IPS-18c (cell line): ENCODE measurements at regions not wholly inside any gene's neighbourhood (a gene's known extent, or its start where the extent isn't known, plus 50 kb on each side); places are given as distances from the start of the nearest gene placed in this dataset.

Source experiments
- H3K4me3 ChIP-seq: 2 replicates; pipeline ENCODE4 v1.7.0; 2013; ENCODE audit warnings: low read depth, mild to moderate bottlenecking, low read length, moderate library complexity; ENCODE audit not compliant: insufficient read depth
- H3K9me3 ChIP-seq: one replicate; pipeline ENCODE4 v1.6.1; 2013; ENCODE audit warnings: mild to moderate bottlenecking, low read length, moderate library complexity; ENCODE audit not compliant: control insufficient read depth, insufficient read depth

DNA sequence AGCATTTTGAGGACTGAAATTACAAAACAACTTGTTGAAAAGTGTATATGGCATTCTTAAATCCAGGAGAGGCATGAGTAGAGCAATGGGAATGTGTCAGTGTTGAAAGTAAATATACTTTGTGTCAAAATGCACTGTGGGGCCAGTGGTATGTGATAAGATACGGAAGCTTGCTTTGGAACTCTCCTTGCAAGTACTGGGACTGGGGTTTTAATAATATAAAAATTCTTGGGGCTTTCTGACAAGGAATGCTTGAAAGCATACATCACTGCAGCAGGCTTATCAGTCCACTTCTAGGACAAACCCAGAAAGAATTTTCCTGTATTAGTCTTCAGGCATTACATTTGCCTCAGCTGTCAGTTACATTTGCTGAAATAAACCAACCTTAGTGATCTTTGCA, 472.8 kb upstream of the FZD8 start:
- Histone ChIP-seq H3K9me3 (no peaks in the 10 kb centered on the region), H3K4me3 (no peak overlapping the region)

- Histone ChIP-seq H3K9me3 (no peaks in the 10 kb centered on the region), H3K4me3 (no peak overlapping the region)
These were observed 472.0 kb upstream of the FZD8 start for GRCh38 chr10:36114141-36114540.

DNA sequence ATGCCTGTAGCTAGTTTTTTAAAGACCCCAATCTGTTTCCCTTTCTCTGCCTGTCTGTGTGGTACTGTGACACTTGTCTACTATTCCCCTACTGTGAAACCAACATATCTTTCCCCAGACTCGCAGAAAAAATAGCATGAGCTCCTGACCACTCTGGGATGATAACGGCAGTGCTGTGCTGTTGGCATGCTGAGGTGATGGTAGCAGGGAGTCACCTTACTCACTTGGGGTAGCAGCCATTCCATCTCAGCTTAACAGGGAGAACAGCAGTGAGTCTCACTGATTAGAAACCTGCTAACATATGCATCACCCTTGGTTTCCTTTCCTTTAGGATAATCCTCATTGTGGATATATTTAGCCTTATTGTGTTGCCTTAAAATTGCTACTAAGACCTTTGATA, 469.6 kb upstream of the FZD8 start:
- Histone ChIP-seq H3K4me3 (no peak overlapping the region), H3K9me3 (no peaks in the 10 kb centered on the region)

DNA sequence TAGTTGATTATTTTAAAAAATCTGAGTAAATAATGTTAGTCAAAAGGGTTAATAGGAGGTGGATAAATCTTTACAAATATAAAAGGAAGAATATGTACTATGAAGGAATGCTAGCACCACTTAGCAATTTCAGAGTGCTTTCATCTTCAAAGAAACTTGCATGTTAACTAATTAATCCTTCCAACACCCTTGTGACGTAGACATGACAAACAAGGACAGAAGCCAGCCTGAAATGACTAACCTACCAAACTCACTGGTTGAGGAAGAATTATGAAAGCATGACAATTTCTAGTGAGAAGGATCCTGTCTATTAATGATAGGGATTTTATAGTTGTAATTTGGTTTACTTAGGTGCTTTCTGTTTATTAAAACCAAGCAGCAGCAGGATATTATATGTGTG, 468.0 kb upstream of the FZD8 start:
- Histone ChIP-seq H3K9me3 (no peaks in the 10 kb centered on the region), H3K4me3 (no peak overlapping the region)

- H3K4me3 ChIP-seq: no peak overlapping the region
- no peaks in the 10 kb centered on the region for H3K9me3 ChIP-seq
These were observed 467.4 kb upstream of the FZD8 start for GRCh38 chr10:36109399-36110023.

- Histone ChIP-seq H3K9me3 (no peaks in the 10 kb centered on the region), H3K4me3 (no peak overlapping the region)
These were observed 455.6 kb upstream of the FZD8 start for GRCh38 chr10:36097696-36098095.

DNA sequence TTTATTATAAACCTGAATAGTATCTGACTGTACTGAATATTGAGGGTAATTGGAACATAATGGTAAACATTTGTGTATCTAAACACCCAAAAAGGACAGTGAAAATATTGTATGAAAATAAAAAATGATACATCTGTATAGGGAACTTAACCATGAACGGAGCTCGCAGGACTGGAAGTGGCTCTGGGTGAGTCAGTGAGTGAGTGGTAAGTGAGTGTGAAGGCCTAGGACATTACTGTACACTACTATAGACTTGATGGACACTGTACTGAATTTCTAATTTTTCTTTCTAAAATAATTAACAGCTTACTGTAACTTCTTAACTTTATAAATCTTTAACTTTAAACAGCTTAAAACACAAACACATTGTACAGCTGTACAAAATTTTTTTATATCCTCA, 454.5 kb upstream of the FZD8 start:
- Histone ChIP-seq H3K9me3 (no peaks in the 10 kb centered on the region), H3K4me3 (no peak overlapping the region)

GRCh38 chr10:36094096-36094495, 452.0 kb upstream of the FZD8 start:
- Histone ChIP-seq H3K9me3 (no peaks in the 10 kb centered on the region), H3K4me3 (no peak overlapping the region)

DNA sequence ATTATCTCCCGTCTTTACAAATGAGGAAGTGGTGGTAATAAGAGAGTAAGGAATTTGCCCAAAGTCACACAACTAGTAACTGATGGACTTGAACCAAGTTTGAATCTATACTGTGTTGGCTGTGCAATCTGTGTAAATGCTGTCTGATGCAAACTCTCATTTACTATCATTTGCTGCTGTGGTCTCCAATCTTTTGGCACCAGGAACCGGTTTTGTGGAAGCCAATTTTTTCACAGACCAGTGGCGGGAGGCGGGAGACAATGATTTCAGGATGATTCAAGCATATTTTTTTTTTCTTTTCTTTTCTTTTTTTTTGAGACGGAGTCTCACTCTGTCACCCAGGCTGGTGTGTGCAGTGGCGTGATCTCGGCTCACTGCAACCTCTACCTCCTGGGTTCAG, 450.0 kb upstream of the FZD8 start:
- H3K4me3 ChIP-seq: no peak overlapping the region
- H3K9me3 ChIP-seq: no peaks in the 10 kb centered on the region

- Histone ChIP-seq H3K9me3 (no peaks in the 10 kb centered on the region), H3K4me3 (no peak overlapping the region)
These were observed 448.9 kb upstream of the FZD8 start for GRCh38 chr10:36091007-36091406.

- Histone ChIP-seq H3K4me3 (no peak overlapping the region), H3K9me3 (no peaks in the 10 kb centered on the region)
These were observed 447.8 kb upstream of the FZD8 start for GRCh38 chr10:36089790-36090440.

- Histone ChIP-seq H3K9me3 (no peaks in the 10 kb centered on the region), H3K4me3 (no peak overlapping the region)
These were observed 445.2 kb upstream of the FZD8 start for GRCh38 chr10:36087006-36088005.

DNA sequence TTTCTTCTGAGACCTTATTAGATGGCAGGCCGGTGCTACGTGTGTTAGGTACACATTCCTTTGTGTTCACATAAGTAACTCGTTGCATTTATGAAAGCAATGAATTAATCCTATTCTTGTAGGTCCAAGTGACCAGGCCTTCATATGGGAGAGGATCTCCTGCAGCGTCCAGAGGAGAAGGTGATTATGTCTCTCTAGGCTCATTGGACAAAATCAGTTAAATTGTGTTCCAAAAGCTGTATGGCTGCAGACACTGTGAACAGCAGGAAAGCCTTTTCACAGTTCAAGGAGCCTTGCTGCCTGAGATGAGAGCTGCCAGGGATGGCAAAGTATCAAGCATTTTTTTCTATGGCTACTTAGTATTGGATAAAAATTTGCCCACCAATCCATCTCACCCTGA, 433.1 kb upstream of the FZD8 start:
- Histone ChIP-seq H3K4me3 (no peak overlapping the region), H3K9me3 (no peaks in the 10 kb centered on the region)

DNA sequence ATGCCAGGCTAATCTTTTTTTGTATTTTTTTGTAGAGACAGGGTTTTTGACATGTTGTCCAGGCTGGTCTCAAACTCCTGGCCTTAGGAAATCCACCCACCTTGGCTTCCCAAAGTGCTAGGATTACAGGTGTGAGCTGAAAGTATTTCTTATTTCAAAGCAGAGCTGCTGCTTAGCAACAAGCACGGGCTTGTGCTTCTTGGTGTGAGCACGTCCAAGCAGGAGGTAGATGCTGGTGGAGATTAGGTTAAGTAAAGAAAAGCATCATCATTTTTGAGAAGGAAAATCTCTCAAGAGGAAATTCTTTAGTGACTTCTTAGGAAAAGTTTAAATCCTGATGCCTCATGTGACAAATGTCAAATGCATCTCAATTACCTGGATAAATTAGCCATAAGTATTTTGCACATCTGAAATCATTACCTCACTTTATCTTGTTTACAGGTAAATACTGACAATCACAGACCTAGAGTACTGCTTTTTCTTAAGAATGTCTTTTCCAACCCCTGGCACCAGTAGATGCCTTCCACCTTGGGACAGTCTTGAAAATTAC, 431.8 kb upstream of the FZD8 start:
- H3K4me3 ChIP-seq: no peak overlapping the region
- no peaks in the 10 kb centered on the region for H3K9me3 ChIP-seq

- Histone ChIP-seq H3K4me3 (no peak overlapping the region), H3K9me3 (peaks cover 3% of the 10 kb centered on the region)
These were observed 426.4 kb upstream of the FZD8 start for GRCh38 chr10:36068542-36068941.

DNA sequence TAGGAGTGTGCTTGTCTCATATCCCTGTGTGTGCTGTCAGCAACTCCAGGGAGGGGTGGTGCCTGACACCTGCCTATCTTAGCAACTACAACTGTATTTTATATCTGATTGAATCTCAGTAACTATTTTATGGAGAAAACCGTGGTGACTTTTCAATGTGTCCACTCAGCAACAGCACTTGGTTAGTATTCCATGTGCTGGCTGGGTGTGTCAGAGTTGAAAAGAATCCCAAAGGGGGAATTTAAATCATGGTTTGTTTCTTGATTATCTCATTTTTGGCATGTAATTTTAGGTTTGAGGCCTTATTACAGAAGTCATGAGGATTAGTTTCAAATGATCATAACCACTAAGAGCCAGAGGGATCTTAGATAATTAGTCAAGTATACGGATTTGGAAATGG, 425.7 kb upstream of the FZD8 start:
- peaks cover 3% of the 10 kb centered on the region for H3K9me3 ChIP-seq
- no peak overlapping the region for H3K4me3 ChIP-seq

DNA sequence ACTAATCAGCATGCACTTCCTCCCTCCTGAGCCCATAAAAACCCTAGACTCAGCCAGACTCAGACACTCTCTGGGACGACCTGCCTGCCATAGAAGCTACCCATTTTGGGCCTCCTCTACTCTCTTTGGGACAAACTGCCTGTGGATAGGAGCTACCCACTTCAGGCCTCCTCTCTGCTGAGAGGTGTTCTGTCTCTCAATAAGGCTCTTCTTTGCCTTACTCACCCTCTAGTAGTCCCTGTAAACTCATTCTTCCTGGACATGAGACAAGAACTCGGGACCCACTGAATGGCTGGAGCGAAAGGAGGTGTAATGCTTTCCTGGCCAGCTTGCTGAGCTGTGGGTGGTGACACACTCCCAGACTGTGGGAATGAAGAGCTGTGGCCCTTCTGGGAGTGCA, 424.8 kb upstream of the FZD8 start:
- Histone ChIP-seq H3K4me3 (no peak overlapping the region), H3K9me3 (peaks cover 3% of the 10 kb centered on the region)

DNA sequence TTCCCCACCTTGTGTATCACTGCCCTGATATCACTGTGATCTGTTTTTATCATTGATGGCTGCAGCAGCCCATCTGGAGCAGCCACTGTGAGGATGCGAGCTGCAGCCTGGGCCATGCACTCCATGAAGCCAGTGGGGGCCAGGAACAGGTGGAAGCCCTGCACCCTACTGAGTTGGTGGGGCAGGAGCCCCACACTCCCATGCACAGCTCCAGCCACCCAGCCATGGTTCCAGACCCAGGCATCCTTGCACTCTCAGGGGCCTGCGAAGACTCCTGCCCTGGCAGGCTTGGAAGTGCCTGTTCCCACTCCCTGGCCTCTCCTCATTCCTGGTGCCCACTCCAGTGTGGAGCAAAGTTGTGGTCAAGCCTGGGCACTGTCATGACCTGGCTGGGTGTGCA, 424.0 kb upstream of the FZD8 start:
- H3K4me3 ChIP-seq: no peak overlapping the region; the same call in 1 of the 2 replicates
- peaks cover 3% of the 10 kb centered on the region for H3K9me3 ChIP-seq
